GM18867 (cell line): ENCODE measurements at regions not wholly inside any gene's neighbourhood (a gene's known extent, or its start where the extent isn't known, plus 50 kb on each side); places are given as distances from the start of the nearest gene placed in this dataset.

Experiments used
- ATAC-seq: cut with Tn5 transposase; IDR thresholded peaks from one replicate; pipeline ENCODE4 v1.9.1; 2021; ENCODE audit warnings: mild to moderate bottlenecking, moderate library complexity; ENCODE audit not compliant: unreplicated experiment

DNA sequence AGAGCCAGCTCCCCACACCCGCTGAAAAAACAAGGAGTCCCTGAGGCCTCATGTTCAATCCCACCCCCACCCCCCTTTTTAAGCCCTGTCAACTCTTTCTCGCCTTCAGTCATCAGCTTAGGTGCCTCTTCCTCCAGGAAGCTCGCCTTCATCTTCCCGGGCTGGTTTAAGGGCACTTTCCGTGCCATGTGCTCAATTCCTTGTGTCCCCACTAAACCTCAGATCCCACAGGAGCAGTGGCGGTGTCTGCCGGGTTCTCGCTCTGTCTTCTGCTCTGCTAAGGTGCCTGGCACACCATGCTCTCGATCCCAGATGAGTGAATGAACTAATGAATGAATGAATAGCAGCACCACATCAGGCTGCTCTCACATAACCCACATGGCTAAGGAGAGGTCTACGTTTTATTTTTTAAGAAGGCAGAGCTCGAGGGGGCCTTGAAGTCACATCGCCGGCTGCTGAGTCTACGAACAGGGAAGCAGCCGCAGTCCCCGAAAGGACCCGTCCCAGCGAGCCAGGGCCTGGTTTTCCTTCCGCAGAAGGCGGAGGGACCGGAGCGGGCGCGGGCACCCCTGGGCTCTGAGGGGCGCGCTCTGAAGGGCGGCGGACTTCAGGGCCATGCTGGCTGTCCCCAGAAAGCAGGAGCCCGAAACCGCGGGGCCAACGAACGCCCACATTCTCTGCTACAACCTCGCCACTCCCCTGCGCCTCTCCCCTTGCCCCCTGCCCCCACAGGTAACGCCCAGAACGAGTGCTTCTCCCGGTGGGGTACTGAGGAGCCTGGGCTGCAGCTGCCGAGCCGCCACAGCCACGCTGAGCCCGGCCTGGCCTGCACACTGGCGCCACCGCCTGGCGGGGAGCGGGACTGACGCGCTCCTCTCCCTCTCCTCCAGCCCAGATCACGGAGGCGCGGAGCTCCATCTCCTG is 73.4 kb upstream of the KCNMA1 start:
- peak; percentile 85 for ATAC-seq

DNA sequence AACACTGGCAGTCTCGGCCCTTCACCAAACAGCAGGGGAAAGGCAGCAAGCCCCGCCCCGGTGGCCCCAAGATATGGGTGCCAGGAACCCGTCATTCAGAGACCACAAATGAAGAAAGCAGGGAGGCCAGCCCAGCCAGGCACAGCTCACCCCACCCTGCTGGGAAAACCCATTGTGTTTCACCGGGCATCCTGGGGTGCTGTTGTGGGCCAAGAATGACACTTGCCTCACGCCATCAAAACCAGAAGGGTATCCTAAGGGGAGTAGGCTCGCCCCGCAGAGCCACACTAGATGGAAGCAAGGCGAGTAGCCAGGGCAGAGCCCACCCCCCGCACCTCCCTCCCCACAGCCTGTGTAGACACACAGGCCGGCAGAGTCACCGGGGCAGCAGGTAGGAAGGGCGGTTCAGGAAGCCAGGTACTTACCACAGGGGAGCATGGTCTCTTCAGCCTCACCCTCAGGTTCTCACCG is 72.5 kb upstream of the KCNMA1 start:
- peak; percentile 48 for ATAC-seq

DNA sequence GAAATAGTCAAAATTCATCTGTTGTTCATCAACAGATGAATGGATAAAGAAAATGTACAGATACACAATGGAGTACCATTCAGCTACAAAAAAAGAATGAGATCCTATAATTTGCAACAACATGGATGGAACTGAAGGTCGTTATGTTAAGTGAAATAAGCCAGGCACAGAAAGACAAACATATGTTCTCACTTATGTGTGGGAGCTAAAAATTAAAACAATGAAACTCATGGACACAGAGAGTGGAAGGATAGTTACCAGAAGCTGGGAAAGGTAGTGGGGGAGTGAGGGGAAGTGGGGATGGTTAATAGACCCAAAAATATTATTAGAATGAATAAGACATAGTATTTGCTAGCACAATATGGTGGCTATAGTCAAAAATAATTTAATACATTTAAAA is 70.0 kb upstream of the KCNMA1 start:
- ATAC-seq: no peak

DNA sequence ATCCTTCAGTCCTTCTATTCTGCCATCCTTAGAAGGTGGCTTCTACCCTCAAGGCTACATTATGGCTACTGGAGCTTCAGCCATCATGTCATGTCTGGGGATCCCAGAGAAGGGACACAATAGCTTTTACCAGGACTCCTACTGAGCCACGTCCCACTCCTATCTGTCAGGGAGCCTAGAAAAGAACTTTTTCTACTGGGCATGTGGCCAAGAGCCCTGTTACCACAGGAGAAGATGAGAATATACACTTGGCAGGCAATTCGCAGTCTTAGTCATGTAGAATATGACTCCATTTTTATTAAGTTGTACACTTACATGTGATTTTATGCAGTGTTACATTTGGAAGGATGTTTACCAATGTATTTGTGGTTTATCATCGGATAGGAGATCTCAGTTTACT is 64.6 kb upstream of the KCNMA1 start:
- ATAC-seq: peak; percentile 66

DNA sequence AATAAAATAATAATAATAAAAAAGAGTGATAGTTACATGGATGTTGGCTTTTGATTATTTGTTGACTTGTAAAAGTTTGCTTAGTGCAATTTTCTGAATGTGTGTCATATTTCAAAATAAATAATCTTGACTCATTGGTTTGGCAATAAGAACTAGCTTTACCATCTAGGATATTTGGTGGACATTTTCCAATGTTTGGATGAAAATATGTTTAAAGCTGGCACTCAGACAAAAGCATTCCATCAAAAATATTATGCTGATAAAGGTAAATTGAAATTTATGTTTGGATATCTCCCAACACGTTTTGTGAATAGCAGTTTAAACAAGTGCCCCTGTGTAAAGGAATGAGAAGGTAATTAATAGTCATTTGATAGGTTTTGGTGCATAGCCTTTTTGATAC is 62.5 kb upstream of the KCNMA1 start:
- ATAC-seq: no peak

DNA sequence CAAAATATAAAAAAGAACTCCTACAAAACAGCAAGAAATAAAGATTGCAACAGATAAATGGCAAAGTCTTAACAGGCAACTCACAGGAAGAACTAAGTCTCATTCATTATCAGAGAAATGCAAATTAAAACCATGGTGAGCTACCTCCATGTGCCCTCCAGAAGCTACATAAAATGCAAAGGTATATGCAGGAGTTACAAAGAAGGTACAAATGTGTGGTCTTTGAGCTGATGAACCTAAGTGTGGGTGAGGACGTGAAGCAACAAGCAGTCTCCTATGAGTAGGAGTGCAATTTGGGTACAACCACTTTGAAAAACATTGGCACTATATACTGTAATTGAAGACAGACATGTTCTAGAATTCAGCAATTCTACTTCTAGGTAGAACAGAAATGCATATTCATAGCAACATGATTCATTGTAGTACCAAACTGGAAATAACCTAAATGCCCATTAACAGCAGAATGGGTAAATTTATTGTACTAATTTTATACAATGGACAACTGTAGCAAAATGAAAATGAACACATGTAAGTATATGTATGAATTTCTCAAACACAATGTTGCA is 61.6 kb upstream of the KCNMA1 start:
- peak; percentile 58 for ATAC-seq

DNA sequence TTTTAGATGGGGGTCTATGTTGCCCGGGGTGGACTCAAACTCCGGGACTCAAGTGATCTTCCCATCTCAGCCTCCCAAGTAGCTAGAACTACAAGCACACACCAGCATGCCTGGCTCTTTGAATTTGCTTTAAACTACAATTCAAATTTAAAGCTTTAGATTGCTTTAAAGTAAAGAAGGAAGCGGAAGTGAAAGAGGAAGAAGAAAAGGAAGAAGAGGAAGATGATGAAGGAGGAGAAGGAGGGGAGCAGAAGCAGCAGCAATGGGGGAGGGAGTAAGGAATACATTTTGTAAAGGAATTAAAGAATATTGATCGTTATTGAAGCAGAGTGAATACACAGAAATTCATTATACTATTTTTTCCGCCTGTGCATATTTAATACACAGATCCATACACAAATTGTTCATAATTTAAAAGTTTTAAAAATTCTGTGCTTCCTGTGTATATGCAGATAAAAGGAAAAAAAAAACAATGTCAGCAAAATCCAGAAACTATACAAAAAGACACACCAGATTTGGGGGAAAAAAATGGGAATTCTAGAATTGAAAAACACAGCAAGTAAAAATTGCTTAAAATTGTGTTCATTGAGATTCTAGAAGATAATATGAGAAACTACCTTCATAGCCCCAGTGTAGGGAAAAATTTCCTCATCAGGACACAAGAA is 60.8 kb upstream of the KCNMA1 start:
- ATAC-seq: no peak

DNA sequence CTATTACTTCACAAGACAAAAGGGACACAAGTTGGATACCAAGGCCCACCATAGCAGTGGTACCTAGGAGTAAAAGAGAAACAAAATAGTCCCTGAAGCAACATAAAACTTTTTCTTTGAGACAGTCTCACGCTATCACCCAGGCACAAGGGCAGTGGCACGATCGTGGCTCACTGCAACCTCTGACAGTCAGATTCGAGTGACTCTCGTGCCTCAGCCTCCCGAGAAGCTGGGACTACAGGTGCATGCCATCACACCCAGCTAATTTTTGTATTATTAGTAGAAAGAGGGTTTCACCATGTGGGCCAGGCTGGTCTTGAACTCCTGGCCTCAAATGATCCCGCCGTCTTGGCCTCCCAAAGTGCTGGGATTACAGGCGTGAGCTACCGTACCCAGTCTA is 59.0 kb upstream of the KCNMA1 start:
- ATAC-seq: no peak

DNA sequence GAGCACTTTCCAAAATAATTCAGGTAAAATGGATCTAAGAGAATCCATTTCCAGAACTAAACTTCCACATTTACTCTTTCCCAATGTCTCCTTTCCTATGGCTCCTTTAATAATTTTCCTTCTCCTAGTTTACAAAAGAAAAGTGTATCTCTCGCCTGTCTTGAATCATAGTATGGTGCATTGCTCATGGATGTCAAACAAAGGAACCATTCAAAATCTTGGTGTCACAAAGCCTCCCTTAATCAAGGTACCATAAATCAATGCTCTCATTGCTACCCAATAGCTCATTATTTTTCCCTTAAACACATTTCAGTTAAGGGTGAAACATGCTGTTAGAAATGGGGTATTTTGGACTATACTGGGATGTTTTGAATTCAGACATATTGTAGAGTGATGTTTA is 57.6 kb upstream of the KCNMA1 start:
- ATAC-seq: no peak

DNA sequence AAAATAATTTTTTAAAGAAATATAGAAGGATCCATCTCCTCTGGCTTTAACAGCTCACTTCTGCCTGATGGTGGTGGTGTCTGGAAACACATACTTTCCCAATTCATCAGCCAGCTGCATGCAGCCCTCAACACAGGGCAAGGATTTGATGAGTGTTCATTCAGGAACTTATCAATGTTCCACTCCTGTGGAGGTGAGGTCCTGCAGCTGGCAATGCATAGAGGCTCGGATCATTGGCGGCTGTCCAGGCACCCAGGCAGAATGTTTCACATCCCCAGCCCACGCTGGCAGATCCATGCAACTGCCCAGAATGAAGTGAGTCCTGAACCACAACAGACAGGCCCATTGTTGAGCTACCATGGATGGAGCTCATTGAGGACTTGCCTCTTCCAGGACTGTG is 55.2 kb upstream of the KCNMA1 start:
- ATAC-seq: no peak

DNA sequence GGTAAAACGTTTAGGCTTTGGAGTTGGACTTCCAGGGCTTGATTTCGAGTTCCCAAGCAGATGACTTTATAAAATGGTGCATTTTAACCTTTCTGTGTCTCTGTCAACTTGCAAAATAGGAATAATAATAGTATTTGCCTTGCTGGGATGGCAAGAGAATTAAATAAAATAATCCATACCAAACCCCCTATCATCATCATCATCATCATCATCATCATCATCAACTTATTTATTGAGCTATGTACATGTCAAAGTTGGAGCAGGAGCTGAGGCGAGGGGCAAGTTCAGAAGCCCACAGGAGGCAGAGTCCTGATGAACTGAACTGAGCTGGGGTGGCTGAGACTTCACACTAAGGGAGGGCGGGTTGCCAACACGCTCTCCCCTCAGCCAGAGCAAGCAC is 51.7 kb upstream of the KCNMA1 start:
- no peak for ATAC-seq

DNA sequence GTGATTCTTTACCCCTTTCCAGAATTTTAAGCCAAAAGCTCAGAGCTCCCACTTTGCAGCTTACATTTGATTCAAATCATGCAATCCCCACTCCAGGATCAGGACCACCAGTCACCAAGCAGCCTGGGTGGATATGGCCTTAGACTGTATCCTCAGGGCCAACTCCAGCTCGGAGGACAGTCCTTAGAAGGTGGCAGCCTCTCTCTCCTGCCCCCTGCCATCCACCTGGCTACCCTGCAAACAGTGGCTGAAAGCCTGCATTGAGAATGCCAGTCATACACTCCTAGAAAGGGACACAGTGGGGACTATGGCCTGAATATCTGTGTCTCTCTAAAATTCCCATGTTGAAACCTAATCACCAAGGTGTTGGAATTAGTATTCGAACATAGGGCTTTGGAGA is 50.0 kb upstream of the KCNMA1 start:
- ATAC-seq: no peak
